Mucosa of gallbladder (tissue), 1 donor: ENCODE measurements at regions not wholly inside any gene's neighbourhood (a gene's known extent, or its start where the extent isn't known, plus 50 kb on each side); places are given as distances from the start of the nearest gene placed in this dataset.

Experiments
- DNase-seq: peaks from one replicate; pipeline ENCODE4 v3.0.0-alpha.2; 2020; ENCODE audit warnings: low spot score
- donor health status: DM: no; HTN: no; CAD: no.

- DNase-seq, result no peak
Observed at GRCh38 chr2:29974086-29974485, 52.7 kb upstream of the ALK start.

GRCh38 chr2:29977284-29977683 is 55.9 kb upstream of the ALK start:
- DNase-seq, result no peak

- DNase-seq, result no peak
Observed at GRCh38 chr2:29981402-29981801, 60.0 kb upstream of the ALK start.

- no peak for DNase-seq
Observed at GRCh38 chr2:29983308-29983707, 61.9 kb upstream of the ALK start.

GRCh38 chr2:29987146-29987545 is 65.8 kb upstream of the ALK start:
- DNase-seq, result no peak

- DNase-seq, result no peak
Observed at GRCh38 chr2:29990129-29990528, 68.7 kb upstream of the ALK start.

GRCh38 chr2:29991086-29991485 is 69.7 kb upstream of the ALK start:
- no peak for DNase-seq

GRCh38 chr2:29995241-29995640 is 73.9 kb upstream of the ALK start:
- DNase-seq, result no peak

GRCh38 chr2:30003128-30003527 is 81.7 kb upstream of the ALK start:
- no peak for DNase-seq

- no peak for DNase-seq
Observed at GRCh38 chr2:30022444-30023071, 101.2 kb upstream of the ALK start.

- DNase-seq, result no peak
Observed at GRCh38 chr2:30024281-30024680, 102.9 kb upstream of the ALK start.

GRCh38 chr2:30026091-30027055 is 105.0 kb upstream of the ALK start:
- DNase-seq, result peak; percentile 14

- no peak for DNase-seq
Observed at GRCh38 chr2:30029804-30030203, 108.4 kb upstream of the ALK start.

GRCh38 chr2:30030361-30030760 is 109.0 kb upstream of the ALK start:
- DNase-seq, result no peak

- no peak for DNase-seq
Observed at GRCh38 chr2:30031184-30031583, 109.8 kb upstream of the ALK start.

GRCh38 chr2:30034052-30034775 is 112.6 kb upstream of the YPEL5 start:
- no peak for DNase-seq

GRCh38 chr2:30037016-30037415 is 109.8 kb upstream of the YPEL5 start:
- DNase-seq, result no peak

- no peak for DNase-seq
Observed at GRCh38 chr2:30038419-30038818, 108.4 kb upstream of the YPEL5 start.

GRCh38 chr2:30039101-30039500 is 107.7 kb upstream of the YPEL5 start:
- no peak for DNase-seq

- no peak for DNase-seq
Observed at GRCh38 chr2:30040147-30040546, 106.7 kb upstream of the YPEL5 start.

- no peak for DNase-seq
Observed at GRCh38 chr2:30041884-30042283, 104.9 kb upstream of the YPEL5 start.

GRCh38 chr2:30046396-30046795 is 100.4 kb upstream of the YPEL5 start:
- no peak for DNase-seq

- no peak for DNase-seq
Observed at GRCh38 chr2:30046979-30047378, 99.8 kb upstream of the YPEL5 start.
